ENCODE measurements at regions not wholly inside any gene's neighbourhood (a gene's known extent, or its start where the extent isn't known, plus 50 kb on each side); places are given as distances from the start of the nearest gene placed in this dataset.

DNA sequence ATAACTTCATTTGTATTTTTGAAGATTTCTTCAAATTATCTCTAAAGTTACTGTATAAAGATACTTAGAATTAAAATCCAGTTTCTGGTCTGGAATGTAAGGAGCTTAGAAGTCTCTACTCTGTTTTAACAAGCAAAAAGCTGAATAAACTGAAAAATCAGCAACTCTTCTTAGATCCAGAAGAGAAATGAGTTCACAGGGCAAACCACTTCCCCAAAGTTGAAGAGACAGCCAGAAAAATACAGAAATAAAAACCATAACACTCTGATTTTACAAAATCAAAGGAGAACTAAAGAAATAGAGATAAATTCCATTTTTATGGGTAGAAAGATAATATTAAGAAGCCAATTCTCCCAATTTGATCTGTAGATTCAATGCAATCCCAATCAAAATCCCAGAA, 1166.8 kb downstream of the ADGRL3 start (continued):
- TF ChIP-seq ZNF331 (CRISPR knock-in tag; IDR thresholded peaks at IDR 0.05; ENCODE audit: low read depth) (no peak), CREB1 (CRISPR knock-in tag; IDR thresholded peaks at IDR 0.05; ENCODE audit: low read depth) (no peak)

DNA sequence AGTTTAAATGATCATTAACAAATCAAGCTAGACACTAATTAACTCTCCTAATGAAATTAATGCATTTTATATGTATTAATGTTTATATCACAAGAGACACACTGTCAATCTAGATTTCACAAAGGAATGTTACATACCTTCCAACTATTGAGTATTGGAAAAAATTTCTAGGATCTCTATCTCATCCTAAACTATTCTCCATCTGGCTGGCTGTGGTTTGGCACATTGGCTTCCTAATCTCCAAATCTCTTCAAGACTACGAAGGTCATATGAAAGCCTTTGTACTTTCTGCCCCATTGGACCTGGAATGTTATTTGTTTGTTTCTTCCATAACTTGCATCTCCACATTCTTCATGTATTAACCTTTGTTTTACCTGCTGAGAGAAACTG, 1160.0 kb downstream of the ADGRL3 start:
- no peak overlapping the region for H3K27ac Mint-ChIP-seq

DNA sequence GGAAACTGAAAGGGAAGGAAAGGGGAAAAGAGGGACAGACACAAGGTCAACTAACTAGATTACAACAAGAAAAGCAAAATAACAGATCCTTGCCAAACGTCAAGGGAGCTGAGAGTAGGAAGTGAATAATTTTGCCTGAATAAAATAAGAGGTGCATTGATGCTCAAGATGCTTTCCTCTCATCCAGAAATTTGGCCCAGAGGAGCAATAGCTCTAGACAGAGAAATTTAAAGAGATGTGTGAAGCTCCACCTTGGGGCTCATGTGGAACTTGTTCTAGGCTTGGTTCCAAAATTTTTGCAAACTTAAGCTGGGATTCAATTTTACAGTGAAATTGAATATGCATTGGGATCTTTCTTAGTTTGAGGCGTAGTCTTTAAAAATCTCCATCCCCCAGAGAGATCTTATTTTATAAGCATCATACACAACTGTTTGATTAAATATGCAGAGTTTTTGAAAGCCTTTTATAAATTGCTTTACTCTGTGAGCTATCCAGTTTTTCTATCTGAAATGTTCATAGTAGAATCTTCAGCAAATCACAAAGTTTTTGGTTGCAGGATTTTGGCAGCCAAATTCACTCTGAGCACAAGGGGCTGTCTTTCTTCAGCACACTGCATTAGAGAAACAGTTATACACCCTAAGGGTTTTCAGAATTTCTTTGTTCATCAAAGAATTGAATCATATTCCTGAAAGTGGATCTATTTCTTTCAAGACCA, 1159.5 kb downstream of the ADGRL3 start:
- H4K20me1 ChIP-seq (replicated peaks; ENCODE audit: insufficient read depth): no peaks in the 10 kb centered on the region
- ATAC-seq (no peak), DNase-seq (ENCODE audit: low spot score) (no peak)
- no peak overlapping the region for H3K4me2 ChIP-seq
- Mint-ChIP-seq H3K4me1 (no peaks in the 10 kb centered on the region), H3K9me3 (no peaks in the 10 kb centered on the region), H3K27ac (no peak overlapping the region), H3K36me3 (ENCODE audit: low read depth) (no peaks in the 10 kb centered on the region), H3K27me3 (ENCODE audit: insufficient read depth, low read depth, poor library complexity) (peaks cover 2% of the 10 kb centered on the region), H3K4me3 (no peak overlapping the region)
- no peaks in the 10 kb centered on the region for H3K36me3 ChIP-seq (ENCODE audit: insufficient read depth)
- H3K9me2 ChIP-seq (ENCODE audit: insufficient read depth): no peaks in the 10 kb centered on the region
- no peaks in the 10 kb centered on the region for H3K27me3 ChIP-seq (ENCODE audit: insufficient read depth)
- no peak overlapping the region for H3K4me3 ChIP-seq
- H3K27ac ChIP-seq (ENCODE audit: low read depth): no peak overlapping the region
- H3K79me2 ChIP-seq (replicated peaks; ENCODE audit: insufficient read depth): no peaks in the 10 kb centered on the region
- H3F3A ChIP-seq (replicated peaks; ENCODE audit: low read depth): no peaks in the 10 kb centered on the region
- no peaks in the 10 kb centered on the region for H3K4me1 ChIP-seq (ENCODE audit: insufficient read depth)
- H2AFZ ChIP-seq: no peak overlapping the region
- TF ChIP-seq, protein P1, sequence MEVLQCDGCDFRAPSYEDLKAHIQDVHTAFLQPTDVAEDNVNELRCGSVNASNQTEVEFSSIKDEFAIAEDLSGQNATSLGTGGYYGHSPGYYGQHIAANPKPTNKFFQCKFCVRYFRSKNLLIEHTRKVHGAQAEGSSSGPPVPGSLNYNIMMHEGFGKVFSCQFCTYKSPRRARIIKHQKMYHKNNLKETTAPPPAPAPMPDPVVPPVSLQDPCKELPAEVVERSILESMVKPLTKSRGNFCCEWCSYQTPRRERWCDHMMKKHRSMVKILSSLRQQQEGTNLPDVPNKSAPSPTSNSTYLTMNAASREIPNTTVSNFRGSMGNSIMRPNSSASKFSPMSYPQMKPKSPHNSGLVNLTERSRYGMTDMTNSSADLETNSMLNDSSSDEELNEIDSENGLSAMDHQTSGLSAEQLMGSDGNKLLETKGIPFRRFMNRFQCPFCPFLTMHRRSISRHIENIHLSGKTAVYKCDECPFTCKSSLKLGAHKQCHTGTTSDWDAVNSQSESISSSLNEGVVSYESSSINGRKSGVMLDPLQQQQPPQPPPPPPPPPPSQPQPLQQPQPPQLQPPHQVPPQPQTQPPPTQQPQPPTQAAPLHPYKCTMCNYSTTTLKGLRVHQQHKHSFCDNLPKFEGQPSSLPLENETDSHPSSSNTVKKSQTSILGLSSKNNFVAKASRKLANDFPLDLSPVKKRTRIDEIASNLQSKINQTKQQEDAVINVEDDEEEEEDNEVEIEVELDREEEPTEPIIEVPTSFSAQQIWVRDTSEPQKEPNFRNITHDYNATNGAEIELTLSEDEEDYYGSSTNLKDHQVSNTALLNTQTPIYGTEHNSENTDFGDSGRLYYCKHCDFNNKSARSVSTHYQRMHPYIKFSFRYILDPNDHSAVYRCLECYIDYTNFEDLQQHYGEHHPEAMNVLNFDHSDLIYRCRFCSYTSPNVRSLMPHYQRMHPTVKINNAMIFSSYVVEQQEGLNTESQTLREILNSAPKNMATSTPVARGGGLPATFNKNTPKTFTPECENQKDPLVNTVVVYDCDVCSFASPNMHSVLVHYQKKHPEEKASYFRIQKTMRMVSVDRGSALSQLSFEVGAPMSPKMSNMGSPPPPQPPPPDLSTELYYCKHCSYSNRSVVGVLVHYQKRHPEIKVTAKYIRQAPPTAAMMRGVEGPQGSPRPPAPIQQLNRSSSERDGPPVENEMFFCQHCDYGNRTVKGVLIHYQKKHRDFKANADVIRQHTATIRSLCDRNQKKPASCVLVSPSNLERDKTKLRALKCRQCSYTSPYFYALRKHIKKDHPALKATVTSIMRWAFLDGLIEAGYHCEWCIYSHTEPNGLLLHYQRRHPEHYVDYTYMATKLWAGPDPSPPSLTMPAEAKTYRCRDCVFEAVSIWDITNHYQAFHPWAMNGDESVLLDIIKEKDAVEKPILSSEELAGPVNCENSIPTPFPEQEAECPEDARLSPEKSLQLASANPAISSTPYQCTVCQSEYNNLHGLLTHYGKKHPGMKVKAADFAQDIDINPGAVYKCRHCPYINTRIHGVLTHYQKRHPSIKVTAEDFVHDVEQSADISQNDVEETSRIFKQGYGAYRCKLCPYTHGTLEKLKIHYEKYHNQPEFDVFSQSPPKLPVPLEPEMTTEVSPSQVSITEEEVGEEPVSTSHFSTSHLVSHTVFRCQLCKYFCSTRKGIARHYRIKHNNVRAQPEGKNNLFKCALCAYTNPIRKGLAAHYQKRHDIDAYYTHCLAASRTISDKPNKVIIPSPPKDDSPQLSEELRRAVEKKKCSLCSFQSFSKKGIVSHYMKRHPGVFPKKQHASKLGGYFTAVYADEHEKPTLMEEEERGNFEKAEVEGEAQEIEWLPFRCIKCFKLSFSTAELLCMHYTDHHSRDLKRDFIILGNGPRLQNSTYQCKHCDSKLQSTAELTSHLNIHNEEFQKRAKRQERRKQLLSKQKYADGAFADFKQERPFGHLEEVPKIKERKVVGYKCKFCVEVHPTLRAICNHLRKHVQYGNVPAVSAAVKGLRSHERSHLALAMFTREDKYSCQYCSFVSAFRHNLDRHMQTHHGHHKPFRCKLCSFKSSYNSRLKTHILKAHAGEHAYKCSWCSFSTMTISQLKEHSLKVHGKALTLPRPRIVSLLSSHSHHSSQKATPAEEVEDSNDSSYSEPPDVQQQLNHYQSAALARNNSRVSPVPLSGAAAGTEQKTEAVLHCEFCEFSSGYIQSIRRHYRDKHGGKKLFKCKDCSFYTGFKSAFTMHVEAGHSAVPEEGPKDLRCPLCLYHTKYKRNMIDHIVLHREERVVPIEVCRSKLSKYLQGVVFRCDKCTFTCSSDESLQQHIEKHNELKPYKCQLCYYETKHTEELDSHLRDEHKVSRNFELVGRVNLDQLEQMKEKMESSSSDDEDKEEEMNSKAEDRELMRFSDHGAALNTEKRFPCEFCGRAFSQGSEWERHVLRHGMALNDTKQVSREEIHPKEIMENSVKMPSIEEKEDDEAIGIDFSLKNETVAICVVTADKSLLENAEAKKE (CRISPR knock-in tag; IDR thresholded peaks at IDR 0.05): no peak
- TF ChIP-seq CREB1 (CRISPR knock-in tag; IDR thresholded peaks at IDR 0.05; ENCODE audit: low read depth): no peak
- TF ChIP-seq, protein P2, sequence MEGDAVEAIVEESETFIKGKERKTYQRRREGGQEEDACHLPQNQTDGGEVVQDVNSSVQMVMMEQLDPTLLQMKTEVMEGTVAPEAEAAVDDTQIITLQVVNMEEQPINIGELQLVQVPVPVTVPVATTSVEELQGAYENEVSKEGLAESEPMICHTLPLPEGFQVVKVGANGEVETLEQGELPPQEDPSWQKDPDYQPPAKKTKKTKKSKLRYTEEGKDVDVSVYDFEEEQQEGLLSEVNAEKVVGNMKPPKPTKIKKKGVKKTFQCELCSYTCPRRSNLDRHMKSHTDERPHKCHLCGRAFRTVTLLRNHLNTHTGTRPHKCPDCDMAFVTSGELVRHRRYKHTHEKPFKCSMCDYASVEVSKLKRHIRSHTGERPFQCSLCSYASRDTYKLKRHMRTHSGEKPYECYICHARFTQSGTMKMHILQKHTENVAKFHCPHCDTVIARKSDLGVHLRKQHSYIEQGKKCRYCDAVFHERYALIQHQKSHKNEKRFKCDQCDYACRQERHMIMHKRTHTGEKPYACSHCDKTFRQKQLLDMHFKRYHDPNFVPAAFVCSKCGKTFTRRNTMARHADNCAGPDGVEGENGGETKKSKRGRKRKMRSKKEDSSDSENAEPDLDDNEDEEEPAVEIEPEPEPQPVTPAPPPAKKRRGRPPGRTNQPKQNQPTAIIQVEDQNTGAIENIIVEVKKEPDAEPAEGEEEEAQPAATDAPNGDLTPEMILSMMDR (conservative IDR thresholded peaks at IDR 0.05; ENCODE audit: low read depth in 2 of 2): no peak

More for the DNA sequence above, 1160.0 kb downstream of the ADGRL3 start:
- ATAC-seq (no peak), DNase-seq (ENCODE audit: low spot score) (no peak)
- H3K4me3 Mint-ChIP-seq: no peak overlapping the region
- Histone ChIP-seq H2AFZ (no peak overlapping the region), H3F3A (replicated peaks; ENCODE audit: low read depth) (no peaks in the 10 kb centered on the region), H3K36me3 (ENCODE audit: insufficient read depth) (no peaks in the 10 kb centered on the region), H3K27me3 (ENCODE audit: insufficient read depth) (no peaks in the 10 kb centered on the region), H3K79me2 (replicated peaks; ENCODE audit: insufficient read depth) (no peaks in the 10 kb centered on the region), H3K4me2 (no peak overlapping the region), H3K4me3 (no peak overlapping the region), H4K20me1 (replicated peaks; ENCODE audit: insufficient read depth) (no peaks in the 10 kb centered on the region), H3K4me1 (ENCODE audit: insufficient read depth) (no peaks in the 10 kb centered on the region), H3K27ac (ENCODE audit: low read depth) (no peak overlapping the region), H3K9me2 (ENCODE audit: insufficient read depth) (no peaks in the 10 kb centered on the region)
- H3K27me3 Mint-ChIP-seq (ENCODE audit: insufficient read depth, low read depth, poor library complexity): peaks cover 2% of the 10 kb centered on the region
- TF ChIP-seq, protein P3, sequence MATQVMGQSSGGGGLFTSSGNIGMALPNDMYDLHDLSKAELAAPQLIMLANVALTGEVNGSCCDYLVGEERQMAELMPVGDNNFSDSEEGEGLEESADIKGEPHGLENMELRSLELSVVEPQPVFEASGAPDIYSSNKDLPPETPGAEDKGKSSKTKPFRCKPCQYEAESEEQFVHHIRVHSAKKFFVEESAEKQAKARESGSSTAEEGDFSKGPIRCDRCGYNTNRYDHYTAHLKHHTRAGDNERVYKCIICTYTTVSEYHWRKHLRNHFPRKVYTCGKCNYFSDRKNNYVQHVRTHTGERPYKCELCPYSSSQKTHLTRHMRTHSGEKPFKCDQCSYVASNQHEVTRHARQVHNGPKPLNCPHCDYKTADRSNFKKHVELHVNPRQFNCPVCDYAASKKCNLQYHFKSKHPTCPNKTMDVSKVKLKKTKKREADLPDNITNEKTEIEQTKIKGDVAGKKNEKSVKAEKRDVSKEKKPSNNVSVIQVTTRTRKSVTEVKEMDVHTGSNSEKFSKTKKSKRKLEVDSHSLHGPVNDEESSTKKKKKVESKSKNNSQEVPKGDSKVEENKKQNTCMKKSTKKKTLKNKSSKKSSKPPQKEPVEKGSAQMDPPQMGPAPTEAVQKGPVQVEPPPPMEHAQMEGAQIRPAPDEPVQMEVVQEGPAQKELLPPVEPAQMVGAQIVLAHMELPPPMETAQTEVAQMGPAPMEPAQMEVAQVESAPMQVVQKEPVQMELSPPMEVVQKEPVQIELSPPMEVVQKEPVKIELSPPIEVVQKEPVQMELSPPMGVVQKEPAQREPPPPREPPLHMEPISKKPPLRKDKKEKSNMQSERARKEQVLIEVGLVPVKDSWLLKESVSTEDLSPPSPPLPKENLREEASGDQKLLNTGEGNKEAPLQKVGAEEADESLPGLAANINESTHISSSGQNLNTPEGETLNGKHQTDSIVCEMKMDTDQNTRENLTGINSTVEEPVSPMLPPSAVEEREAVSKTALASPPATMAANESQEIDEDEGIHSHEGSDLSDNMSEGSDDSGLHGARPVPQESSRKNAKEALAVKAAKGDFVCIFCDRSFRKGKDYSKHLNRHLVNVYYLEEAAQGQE (IDR thresholded peaks at IDR 0.05; ENCODE audit: unreplicated experiment): no peak
- TF ChIP-seq JUNB (IDR thresholded peaks at IDR 0.05; ENCODE audit: unreplicated experiment): no peak
- no peak for TF ChIP-seq ZNF331 (CRISPR knock-in tag; IDR thresholded peaks at IDR 0.05; ENCODE audit: low read depth)
- no peaks in the 10 kb centered on the region for H3K4me1 Mint-ChIP-seq
- no peaks in the 10 kb centered on the region for H3K36me3 Mint-ChIP-seq (ENCODE audit: low read depth)
- H3K9me3 Mint-ChIP-seq: no peaks in the 10 kb centered on the region
